GM21390 (cell line): ENCODE measurements at regions not wholly inside any gene's neighbourhood (a gene's known extent, or its start where the extent isn't known, plus 50 kb on each side); places are given as distances from the start of the nearest gene placed in this dataset.

Experiments used
- ATAC-seq: cut with Tn5 transposase; IDR thresholded peaks from one replicate; pipeline ENCODE4 v1.9.1; 2021; ENCODE audit not compliant: unreplicated experiment

DNA sequence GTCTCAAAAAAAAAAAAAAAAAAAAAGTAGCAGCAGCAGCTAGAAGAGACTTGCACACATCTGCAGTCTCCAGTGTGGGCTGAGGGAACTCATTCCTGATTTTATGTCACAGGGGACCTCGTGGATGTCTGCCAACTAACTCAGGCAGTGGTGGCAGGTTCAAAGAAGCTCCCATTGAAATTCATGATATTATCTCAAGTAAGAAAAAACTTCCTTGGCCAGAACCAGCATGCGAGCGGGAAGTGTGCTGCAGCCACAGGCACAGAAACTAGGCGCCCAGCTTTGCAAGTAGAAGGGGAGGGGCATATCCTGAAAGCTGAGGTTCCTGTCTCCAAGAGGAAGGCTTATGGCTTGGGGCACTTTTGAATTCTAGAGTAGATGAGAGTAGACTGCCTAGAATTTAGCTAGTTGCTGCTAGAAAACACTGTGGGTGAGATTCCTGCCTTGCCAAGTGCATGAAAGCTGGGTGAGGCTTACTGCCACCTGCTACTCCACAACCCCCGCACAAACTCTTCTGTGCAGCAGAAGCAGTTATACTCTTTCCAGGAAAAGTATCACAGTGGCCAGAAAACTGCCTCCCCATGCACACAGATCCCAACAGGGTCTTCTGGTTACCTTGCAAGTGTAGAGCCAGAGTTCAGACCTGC lies 603.8 kb upstream of the CA10 start:
- ATAC-seq, result no peak

DNA sequence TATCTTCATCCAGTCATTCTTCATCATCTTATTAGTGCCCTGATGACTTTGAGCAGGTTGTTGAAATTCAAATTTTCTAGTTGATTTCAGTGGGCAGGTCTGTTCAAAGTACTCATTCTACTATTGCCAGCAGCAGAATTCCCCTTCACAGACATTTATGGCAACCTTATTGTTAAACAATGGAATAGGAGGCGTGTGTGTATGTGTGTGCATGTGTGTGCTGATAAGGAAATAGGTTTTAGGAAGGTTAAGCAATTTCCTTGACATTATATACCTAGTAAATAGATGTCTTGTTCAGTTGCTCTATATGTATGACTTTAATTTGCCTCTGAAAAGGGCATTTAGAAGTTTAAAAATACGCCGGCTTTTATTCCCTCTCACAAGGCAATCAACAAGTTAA lies 601.4 kb upstream of the CA10 start:
- ATAC-seq, result no peak

DNA sequence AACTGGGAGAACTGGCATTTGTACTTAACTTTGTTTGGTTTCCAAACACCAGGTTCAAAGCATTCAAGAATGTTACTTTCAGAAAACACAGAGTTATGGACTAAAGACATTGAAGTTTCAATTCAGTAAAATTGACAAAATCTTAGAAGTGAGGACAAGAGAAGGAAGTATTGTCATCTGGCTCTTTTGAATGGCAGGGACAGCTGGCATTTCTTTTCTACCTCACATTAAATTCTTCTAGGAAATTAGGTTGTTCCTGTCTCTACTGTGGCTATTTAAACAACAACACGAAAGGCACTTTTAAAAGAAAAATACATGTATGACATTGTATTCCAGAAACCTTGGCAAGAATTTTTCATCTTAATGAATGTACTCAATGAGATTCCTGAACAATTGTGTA lies 600.0 kb upstream of the CA10 start:
- no peak for ATAC-seq

DNA sequence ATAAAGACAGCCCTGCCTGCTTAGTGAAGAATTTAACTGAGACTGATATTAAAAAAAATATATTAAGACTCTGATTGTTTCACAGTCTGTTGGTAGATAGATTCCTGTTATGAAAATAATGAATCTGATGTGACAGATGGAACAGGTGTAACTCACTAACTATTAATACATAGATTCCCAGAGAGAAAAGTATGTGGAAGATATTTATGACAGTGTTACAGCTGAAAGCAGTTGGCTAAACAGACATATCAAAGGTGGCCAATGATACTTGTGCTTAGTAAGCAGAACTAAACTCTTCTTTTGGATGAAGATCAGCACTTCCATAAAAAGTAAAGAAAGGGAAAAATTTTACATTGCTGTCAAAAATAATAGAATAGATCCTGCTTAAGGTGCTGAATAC lies 598.2 kb upstream of the CA10 start:
- ATAC-seq, result no peak

DNA sequence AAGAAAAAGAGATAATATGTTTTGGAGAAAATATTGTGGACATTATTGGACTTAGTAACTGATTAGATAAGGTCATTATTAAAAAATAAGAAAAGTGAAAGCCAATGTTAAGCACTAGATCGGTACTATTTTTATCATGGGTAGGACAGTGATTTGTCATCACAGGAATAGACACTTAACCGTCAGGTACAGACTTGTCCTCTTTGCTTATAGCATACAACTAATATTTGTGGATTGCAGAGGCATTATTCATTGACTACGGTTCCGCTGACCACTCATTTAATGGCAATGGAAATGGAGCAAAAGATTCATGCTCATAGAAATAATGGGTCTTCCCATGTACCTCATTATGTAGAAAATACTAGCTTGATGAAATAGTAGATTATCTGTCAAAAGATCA lies 596.3 kb upstream of the CA10 start:
- ATAC-seq, result no peak

DNA sequence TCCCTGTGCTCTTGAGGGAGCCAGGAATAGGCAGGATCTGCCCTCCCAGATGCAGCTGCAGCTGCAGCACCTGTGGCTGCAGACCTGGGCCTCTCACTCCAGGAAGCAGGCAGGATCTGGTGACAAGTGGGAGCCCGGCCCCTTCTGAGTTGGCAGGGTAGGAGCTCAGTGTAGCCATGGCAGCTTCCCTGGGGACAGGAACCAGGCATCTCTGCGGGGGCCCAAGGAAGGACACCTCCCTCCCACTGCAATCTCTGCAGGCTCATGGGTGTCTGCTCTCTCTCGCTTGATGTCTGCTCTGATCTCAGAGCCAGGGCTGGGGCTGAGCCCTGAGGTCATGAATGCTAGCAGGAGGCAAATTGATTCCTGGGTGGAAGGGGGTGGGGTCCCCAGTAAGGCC lies 592.5 kb upstream of the CA10 start:
- no peak for ATAC-seq

DNA sequence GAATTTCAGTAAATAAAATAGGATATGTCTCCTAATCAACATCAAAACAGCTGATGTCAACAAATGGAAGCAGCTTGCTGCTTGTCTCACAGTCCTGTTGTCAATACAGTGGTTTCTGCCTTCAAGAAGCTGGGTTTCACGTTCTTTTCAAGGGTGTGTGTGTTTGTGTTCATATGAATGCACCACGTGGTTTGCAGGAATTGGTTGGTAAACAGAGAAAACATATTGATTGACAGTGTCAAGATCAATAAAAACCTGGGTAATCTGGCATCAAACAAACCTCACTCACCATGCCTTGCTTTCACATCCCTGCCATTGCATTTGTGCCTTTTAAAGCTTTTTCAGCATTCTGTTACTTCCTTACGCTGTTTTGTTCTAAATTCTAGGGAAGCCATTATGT lies 585.7 kb upstream of the CA10 start:
- no peak for ATAC-seq

DNA sequence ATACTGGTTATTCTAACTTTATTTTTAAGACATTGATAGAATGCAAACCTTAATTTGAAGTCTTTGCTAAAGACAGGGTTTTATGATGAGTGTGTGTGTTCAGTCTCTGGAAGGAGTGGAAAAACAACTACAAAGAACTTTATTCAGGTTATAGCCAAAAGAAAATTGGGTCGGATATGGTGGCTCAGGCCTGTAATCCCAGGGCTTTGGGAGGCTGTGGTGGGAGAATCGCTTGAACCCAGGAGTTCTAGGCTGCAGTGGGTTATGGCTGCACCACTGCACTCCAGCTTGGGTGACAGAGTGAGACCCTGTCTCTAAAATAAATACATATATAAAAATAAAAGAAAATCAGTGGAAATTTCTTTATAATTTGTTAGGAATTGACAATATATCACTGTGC lies 581.5 kb upstream of the CA10 start:
- no peak for ATAC-seq

DNA sequence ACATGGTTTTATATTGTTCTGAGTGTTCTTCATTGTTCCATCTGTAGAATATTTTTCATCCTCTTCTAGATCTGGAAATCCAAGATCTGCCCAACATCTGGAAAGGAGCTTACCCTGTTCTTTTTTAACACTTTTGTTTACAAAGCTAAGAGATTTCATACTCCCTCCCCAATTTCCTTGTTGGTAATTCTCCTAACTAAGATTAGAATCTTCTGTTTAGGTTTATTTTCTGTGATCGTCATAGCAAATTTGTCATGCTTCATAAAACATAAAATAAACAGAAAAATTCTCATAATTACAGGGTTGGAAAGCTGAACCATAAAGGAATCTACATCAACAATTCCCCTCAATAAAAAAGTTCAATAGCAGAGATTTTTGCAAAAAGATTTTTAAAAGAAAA lies 580.3 kb upstream of the CA10 start:
- no peak for ATAC-seq

DNA sequence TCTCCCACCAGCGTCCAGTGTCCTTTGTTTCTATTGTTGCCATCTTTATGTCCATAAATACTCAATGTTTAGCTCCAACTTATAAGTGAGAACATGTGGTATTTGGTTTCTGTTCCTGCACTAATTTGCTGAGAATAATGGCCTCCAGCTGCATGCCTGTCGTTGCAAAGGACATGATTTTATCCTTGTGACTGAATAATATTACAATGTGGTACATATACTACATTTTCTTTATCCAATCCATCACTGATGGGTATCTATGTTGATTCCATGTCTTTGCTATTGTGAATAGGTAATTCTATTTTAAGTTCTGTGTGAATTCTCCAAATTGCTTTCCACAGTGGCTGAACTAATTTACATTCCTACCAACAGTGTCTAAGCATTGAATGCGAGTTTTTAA lies 578.6 kb upstream of the CA10 start:
- no peak for ATAC-seq

DNA sequence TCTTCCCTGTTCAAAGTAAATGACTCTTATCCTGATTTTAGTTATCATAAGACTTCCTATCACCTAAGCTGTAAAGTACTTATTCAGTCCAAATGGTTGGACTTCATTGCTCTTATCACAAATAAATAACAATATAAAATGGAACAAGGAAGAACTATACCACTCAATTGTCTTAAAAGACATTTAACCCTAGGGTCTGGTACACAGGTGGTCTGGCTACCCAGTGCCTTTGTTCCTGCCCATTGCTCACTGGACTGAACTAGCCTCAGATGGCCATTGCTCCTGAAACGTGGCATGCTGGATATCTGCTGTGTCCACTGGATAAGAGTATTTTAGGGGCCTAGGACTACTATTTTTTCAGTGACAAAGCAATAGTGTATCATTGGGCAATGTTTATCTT lies 574.3 kb upstream of the CA10 start:
- no peak for ATAC-seq

DNA sequence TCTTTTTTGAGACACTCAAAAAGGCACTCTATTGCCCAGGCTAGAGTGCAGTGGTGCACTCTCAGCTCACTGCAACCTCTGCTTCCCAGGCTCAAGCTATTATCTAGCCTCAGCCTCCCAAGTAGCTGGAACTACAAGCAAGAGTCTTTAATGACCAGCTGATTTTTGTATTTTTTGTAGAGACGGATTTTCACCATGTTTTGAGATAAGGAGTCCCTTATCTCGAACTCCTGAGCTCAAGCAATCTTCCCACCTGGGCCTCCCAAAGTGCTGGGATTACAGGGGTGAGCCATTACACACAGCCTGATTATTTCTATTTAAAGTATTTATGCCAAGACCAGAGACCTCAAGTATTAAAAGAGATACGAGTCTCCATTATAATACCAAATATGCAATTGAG lies 566.1 kb upstream of the CA10 start:
- ATAC-seq, result no peak

DNA sequence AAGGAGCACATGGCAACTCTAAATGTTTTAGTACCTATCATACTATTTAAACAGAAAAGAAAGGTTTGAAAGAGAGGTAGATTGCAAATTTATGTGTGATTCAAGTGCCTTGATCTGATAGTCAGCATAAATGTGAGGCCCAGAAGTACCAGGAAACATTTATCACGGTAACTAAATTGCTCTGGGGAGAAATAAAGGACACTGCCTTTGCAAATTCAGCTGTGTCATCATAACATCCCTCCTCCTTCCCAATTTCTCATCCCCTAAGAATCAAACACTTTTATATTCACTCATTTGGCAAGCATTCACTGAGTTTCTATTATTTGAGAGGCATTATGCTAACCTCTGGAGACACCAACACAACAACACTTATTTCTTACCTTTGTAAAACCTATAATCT lies 563.4 kb upstream of the CA10 start:
- no peak for ATAC-seq

DNA sequence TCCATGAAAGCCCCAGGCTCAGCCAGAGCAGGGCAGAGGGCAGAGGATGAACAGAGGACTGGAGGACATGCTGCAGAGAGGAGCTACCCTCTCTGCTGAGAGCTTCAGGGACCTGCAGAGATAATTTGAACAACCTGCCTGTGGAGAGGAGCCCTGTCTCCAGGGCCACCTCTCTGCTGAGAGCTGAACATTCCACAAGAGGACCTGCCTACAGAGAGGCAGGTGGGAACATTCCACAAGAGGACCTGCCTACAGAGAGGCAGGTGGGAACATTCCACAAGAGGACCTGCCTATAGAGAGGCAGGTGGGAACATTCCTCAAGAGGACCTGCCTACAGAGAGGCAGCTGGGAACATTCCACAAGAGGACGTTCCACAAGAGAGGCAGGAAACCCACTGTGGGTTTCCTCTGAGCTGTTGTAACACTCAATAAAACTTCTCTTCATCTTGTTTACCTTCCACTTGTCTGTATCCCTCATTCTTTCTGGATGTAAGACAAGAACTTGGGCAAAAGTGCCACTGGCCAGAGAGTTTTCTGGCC lies 551.9 kb upstream of the CA10 start:
- no peak for ATAC-seq

DNA sequence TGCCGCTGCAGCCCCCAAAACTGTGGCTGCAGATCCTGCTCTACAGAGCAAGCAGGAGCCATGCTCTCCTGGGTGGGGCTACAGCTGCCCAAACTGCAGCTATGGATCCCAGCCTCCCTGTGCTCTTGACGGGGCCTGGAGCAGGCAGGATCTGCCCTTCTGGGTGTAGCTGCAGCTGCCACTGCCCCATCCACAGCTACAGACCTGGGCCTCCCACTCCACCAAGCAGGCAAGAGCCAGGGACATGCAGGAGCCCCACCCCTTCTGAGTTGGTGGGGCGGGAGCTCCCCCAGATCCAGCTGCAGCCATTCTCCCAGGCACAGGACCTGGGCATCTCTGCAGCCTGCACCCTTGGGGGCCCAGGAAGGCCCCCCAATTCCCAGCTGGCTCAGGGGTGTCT lies 551.2 kb upstream of the CA10 start:
- ATAC-seq, result no peak

DNA sequence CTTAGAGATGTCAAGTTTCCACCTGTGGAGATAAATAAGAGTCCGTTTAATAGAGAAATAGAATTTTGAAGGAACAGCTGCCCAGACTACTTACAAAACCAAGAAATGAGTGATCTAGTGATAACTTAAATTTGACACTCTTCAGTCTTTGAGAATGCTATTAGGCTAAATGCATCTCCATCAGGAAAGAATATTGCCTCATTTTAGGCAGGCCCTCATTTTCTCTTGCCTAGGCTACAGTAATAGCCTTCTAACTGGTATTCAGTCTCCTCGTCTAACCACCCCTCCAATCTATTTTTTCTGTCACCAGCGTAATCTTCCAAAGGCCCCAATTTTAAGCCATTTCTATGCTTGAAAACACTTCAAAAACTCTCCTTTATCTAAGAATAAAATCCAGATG lies 537.8 kb upstream of the CA10 start:
- no peak for ATAC-seq

DNA sequence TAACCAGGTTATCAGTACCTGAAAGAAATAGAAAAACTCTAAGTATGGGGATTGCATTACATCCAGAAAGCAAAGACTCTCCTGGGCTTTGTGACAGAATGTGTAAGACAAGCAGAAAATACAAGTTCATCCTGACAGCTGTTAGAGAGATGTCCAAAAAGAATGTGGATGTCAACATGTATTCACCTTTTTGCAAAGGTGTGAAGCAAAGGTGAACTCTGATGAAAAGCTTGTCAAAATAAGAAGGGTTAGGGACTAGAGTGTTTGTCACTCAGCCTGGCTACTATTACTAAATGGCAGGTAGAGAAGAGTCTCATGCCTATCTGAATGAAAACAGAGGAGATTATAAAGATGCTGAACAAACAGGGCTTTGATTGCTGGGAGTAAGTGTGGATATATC lies 527.6 kb upstream of the CA10 start:
- no peak for ATAC-seq

DNA sequence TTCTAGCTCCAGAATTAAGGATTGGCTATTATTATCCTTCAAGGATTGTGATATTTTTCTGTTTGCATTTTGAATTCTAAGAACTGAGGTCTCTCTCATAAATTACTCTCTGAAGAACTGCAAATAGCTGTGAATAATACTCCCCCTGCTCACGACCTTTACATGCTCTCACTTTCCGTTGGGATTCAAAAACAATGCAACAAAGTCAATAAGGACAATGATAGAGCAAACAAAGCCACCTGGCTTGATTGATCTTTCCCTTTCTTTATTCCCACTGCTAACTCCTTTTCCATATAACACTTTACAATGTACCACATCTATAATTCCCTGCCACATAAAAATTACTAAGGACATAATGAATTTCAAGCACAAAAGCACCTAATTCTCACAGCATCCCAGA lies 523.0 kb upstream of the CA10 start:
- ATAC-seq, result no peak

DNA sequence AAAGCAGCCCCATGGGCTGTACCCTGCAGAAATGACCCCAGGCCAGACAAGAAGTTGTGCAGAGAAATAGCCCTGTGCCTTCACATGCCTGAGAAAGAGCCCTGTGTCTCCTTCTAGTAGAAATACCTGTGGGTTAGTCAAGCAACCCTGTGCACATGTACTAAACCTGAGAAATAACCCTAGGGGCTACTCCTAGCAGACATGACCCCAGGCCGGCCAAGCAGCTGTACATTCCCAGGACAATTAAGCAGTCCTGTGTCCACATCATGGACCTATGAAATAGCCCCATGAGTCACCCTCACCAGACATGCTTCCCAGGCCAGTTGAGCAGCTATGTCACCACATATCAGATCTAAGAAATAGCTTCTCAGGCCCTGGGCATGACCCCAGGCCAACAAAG lies 519.7 kb upstream of the CA10 start:
- no peak for ATAC-seq

DNA sequence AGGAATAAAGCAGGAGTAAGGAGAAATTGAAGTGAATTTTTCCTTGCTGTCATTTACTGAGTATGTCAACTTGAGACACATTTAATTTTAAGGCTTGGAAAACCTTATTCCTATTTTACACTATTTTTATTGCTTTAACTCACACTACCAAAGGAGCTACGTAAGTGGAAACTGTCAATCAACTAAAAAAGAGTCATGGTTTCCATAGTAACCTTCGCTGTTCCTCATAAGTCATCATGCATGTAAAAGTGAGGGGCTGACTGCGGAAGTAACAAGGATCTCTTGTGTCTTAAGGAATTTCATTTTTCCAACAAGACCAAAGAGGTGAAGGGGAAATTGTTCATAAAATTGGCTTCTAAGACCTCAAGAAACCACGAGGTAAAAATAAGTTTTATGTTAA lies 516.2 kb upstream of the CA10 start:
- ATAC-seq, result no peak

DNA sequence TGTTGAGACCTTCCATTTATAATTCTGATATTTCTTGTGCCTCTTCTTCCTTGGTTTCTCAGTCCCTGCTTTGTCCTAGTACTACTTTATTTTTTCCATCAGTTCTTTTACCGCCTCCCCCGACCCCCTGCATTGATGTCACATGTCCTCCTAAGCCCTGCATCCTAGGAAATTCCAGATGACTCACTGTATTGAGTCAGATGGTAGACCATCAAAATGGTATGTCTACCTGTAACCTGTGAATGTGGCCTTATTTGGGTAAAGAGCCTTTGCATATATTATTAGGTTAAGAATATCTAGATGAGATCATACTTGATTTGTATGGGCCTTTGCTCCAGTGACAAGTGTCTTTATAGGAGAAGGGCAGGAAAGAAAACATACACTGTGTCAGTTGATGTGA lies 515.3 kb upstream of the CA10 start:
- no peak for ATAC-seq

DNA sequence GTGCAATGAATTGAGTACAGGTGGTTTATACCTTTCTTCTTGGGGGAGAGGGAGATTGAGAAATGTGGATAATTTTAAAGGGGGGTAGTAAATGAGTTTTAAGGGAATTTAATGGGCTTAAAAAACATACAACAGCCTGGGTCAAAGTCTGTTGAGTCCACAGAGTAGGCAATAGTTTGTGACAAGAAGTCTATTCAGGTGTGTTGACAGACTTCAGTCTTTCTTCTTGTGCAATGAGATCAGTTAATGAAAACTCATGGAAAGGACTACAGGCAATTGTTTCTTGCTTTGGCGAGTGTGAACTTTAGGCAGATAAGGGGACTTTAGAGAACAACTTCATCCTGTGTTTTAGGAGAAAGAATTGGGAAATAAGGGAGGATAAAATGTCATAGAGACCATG lies 507.8 kb upstream of the CA10 start:
- no peak for ATAC-seq

DNA sequence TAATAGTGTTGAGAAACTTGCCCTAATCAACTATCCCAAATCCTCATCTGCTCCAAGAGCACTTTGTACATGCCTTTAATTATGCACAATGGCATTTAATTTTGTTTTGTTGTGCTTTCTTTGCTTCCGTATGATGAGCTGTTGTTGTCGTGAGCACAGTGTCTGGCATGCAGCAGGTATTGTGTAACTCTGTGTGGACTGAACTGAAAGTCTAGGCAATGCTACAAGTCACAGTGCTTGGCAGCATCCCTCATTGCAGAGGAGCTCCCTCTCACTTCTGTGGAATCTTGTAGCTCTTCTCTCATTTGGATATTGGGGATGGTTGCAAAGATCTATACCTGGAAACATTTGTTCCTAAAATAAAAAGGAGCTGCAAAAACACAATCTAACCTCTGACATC lies 502.2 kb upstream of the CA10 start:
- ATAC-seq, result no peak

DNA sequence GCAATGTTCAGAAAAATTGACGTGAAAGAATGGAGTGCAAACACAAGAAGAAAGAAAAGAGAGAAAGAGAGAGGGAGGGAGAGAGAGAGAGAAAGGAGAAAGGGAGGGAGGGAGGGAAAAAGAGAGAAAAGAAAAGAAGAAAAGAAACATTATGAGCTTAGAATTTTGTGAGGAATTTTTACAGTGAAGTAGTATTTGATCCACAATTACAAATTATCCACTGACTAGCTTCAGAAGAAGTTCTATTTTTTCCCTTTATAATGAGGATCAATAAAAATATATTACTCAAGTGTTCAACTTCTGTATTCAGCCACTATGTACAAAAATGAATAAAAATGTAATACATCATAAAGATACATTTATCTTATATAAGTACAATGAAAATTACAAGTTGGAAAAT lies 494.5 kb upstream of the CA10 start:
- ATAC-seq, result no peak
